ENCODE measurements at regions not wholly inside any gene's neighbourhood (a gene's known extent, or its start where the extent isn't known, plus 50 kb on each side); places are given as distances from the start of the nearest gene placed in this dataset.

DNA sequence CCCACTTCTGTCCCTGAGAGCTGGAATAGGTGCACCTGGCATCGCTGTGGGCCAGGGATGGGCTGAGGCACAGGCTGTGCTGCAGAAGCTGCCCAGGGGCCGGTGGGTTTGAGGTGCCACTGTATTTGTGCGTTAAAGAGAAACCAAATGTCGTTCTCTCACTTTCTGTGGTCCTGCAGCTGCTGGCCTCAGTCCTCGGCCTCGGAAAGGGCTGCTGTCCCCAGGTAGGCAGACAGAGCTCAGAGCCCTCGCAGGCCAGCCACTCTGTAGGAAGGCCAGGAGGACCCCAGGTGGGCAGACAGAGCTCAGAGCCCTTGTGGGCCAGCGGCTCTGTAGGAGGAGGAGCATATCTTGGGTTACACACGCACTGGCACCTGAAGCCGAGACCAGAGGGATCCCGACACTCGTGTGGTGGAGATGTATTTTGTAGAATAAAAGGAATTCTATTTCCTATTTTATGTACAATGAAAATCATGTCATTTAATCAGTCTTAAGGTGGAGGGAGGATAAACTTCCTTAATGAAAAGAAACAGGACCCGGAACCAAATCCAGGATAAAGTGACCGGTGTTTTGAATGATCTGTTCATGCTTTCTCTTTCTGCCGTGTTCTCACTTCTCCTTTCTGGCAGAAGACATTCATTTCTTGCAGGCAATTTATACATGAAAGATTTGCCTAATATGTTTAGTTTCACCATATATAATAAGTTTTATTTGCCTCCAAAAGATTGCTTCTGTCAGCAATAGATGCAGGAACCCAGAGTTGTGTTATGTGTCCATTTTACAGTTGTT is 54.4 kb upstream of the HGFAC start:
- Histone ChIP-seq H2AFZ (ENCODE audit: low read length) (peak overlapping the region; percentile 62), H3K9ac (ENCODE audit: low read length) (no peak overlapping the region; the same call in 1 of the 2 replicates), H3F3A (ENCODE audit: insufficient read depth, low read length) (no peaks in the 10 kb centered on the region), H3K27me3 (replicated peaks; ENCODE audit: insufficient read depth, low read length) (no peaks in the 10 kb centered on the region), H3K79me2 (ENCODE audit: low read length) (no peaks in the 10 kb centered on the region), H3K36me3 (replicated peaks; ENCODE audit: insufficient read depth, low read length) (no peaks in the 10 kb centered on the region), H3K27ac (ENCODE audit: low read length) (no peak overlapping the region), H3K4me1 (ENCODE audit: low read length) (no peaks in the 10 kb centered on the region), H4K20me1 (ENCODE audit: insufficient read depth, low read length) (no peaks in the 10 kb centered on the region), H3K9me3 (replicated peaks; ENCODE audit: insufficient read depth, low read length) (no peaks in the 10 kb centered on the region), H3K4me2 (ENCODE audit: low read depth, low read length) (peak overlapping the region; percentile 67), H3K4me3 (ENCODE audit: low read length) (peak overlapping the region; percentile 46), H3K9me2 (replicated peaks; ENCODE audit: insufficient read depth, low read length) (no peaks in the 10 kb centered on the region)
- no peak for TF ChIP-seq EZH2 (optimal IDR thresholded peaks at IDR 0.05; ENCODE audit: low read depth, low read length)
- TF ChIP-seq, protein P1, sequence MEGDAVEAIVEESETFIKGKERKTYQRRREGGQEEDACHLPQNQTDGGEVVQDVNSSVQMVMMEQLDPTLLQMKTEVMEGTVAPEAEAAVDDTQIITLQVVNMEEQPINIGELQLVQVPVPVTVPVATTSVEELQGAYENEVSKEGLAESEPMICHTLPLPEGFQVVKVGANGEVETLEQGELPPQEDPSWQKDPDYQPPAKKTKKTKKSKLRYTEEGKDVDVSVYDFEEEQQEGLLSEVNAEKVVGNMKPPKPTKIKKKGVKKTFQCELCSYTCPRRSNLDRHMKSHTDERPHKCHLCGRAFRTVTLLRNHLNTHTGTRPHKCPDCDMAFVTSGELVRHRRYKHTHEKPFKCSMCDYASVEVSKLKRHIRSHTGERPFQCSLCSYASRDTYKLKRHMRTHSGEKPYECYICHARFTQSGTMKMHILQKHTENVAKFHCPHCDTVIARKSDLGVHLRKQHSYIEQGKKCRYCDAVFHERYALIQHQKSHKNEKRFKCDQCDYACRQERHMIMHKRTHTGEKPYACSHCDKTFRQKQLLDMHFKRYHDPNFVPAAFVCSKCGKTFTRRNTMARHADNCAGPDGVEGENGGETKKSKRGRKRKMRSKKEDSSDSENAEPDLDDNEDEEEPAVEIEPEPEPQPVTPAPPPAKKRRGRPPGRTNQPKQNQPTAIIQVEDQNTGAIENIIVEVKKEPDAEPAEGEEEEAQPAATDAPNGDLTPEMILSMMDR (IDR thresholded peaks at IDR 0.05; ENCODE audit: low read length) = no peak
- TF ChIP-seq EZH2phosphoT487 (IDR thresholded peaks at IDR 0.05; ENCODE audit: low read length) = no peak
- no peak for DNase-seq

DNA sequence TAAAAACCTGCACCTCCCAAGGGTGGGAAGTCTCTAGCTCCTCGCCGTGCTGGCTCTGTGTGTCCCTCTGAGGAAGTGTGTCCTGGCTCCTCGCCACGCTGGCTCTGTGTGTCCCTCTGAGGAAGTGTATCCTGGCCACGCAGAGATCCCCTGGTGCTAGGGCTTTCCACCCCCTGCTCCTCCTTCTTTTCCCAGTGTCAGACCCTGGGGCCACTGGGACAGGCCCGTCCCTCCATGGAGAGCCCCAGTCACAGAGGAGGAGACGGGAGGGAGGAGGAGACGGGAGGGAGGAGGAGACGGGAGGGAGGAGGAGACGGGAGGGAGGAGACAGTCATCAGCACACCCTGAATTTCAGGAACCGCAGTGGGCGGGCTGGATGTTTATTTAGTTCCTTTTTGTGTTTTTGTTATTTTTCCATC is 53.8 kb upstream of the HGFAC start:
- no peaks in the 10 kb centered on the region for H3K9me3 ChIP-seq (replicated peaks; ENCODE audit: insufficient read depth, low read length)
- TF ChIP-seq EZH2phosphoT487 (IDR thresholded peaks at IDR 0.05; ENCODE audit: low read length) (no peak), EZH2 (optimal IDR thresholded peaks at IDR 0.05; ENCODE audit: low read depth, low read length) (no peak)
- TF ChIP-seq, protein P1 (IDR thresholded peaks at IDR 0.05; ENCODE audit: low read length) = no peak
- H3K9me2 ChIP-seq (replicated peaks; ENCODE audit: insufficient read depth, low read length) = no peaks in the 10 kb centered on the region
- H4K20me1 ChIP-seq (ENCODE audit: insufficient read depth, low read length) = no peaks in the 10 kb centered on the region
- no peaks in the 10 kb centered on the region for H3K4me1 ChIP-seq (ENCODE audit: low read length)
- no peaks in the 10 kb centered on the region for H3K27me3 ChIP-seq (replicated peaks; ENCODE audit: insufficient read depth, low read length)
- no peak overlapping the region for H3K27ac ChIP-seq (ENCODE audit: low read length)
- H3K4me2 ChIP-seq (ENCODE audit: low read depth, low read length) = peak overlapping the region; percentile 67; the same call in 1 of the 2 replicates
- H3K79me2 ChIP-seq (ENCODE audit: low read length) = no peaks in the 10 kb centered on the region
- no peak overlapping the region for H3K9ac ChIP-seq (ENCODE audit: low read length)
- H3K36me3 ChIP-seq (replicated peaks; ENCODE audit: insufficient read depth, low read length) = no peaks in the 10 kb centered on the region
- peak overlapping the region; percentile 62 for H2AFZ ChIP-seq (ENCODE audit: low read length)
- H3F3A ChIP-seq (ENCODE audit: insufficient read depth, low read length) = no peaks in the 10 kb centered on the region
- no peak for DNase-seq
- H3K4me3 ChIP-seq (ENCODE audit: low read length) = peak overlapping the region; percentile 46

DNA sequence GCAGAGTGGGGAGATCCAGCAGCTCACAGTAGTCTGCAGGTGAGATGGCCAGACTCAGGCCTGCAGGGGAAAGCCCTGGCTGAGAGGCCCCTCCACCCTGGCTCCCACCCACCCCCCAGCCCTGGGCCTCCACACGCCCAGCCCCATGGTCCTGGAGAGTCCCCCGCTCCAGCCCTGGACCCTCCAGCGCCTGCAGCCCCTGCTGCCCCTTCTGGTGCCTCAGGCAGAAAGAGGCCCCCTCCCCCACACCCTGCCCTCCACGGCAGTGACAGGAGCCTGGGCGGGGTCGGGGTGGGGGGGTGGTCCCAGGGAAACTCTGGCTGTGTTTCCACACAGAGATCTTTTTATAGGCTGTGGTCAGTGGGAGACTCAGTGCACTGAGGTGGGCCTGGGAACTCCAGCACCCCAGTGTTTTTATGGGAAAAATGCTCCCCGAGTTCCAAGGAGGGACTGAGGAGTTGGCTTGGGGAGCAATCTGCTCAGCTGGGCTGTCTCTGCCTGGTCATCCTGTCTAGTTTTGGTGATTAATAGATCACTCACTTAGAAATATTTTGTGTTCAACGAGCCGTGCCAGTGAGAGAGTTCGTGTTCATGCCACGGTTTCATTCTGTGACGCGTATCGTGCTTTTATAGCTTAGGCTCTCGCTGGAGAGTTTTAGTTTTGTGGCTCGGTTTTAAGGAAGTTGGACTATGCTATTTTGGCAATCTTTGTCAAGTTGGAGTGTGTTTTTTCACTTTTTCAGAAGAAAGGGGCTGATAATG is 53.1 kb upstream of the HGFAC start:
- no peaks in the 10 kb centered on the region for H4K20me1 ChIP-seq (ENCODE audit: insufficient read depth, low read length)
- no peak overlapping the region for H3K4me3 ChIP-seq (ENCODE audit: low read length)
- no peaks in the 10 kb centered on the region for H3K27me3 ChIP-seq (replicated peaks; ENCODE audit: insufficient read depth, low read length)
- H3K9ac ChIP-seq (ENCODE audit: low read length) = no peak overlapping the region
- no peaks in the 10 kb centered on the region for H3K36me3 ChIP-seq (replicated peaks; ENCODE audit: insufficient read depth, low read length)
- H3K4me2 ChIP-seq (ENCODE audit: low read depth, low read length) = no peak overlapping the region; the same call in 1 of the 2 replicates
- no peaks in the 10 kb centered on the region for H3K4me1 ChIP-seq (ENCODE audit: low read length)
- TF ChIP-seq EZH2phosphoT487 (IDR thresholded peaks at IDR 0.05; ENCODE audit: low read length) (no peak), EZH2 (optimal IDR thresholded peaks at IDR 0.05; ENCODE audit: low read depth, low read length) (no peak)
- TF ChIP-seq, protein P1 (IDR thresholded peaks at IDR 0.05; ENCODE audit: low read length) = no peak
- no peak overlapping the region for H2AFZ ChIP-seq (ENCODE audit: low read length)
- H3K79me2 ChIP-seq (ENCODE audit: low read length) = no peaks in the 10 kb centered on the region
- no peak overlapping the region for H3K27ac ChIP-seq (ENCODE audit: low read length)
- DNase-seq = no peak
- H3F3A ChIP-seq (ENCODE audit: insufficient read depth, low read length) = no peaks in the 10 kb centered on the region
- H3K9me3 ChIP-seq (replicated peaks; ENCODE audit: insufficient read depth, low read length) = no peaks in the 10 kb centered on the region
- H3K9me2 ChIP-seq (replicated peaks; ENCODE audit: insufficient read depth, low read length) = no peaks in the 10 kb centered on the region
